NCI-H2081 treated with DMSO at 0.1 percent for 48 hours (cell line): ENCODE measurements at regions not wholly inside any gene's neighbourhood (a gene's known extent, or its start where the extent isn't known, plus 50 kb on each side); places are given as distances from the start of the nearest gene placed in this dataset.
"Not testable (repeated sequence)": the region's sequence is repeated elsewhere in the genome, so short reads cannot be mapped to it uniquely, and the experiment has no call there.

Experiments
- DNase-seq: peaks from one replicate; lab custom pipeline; 2025; lab: John Stamatoyannopoulos, UW

DNA sequence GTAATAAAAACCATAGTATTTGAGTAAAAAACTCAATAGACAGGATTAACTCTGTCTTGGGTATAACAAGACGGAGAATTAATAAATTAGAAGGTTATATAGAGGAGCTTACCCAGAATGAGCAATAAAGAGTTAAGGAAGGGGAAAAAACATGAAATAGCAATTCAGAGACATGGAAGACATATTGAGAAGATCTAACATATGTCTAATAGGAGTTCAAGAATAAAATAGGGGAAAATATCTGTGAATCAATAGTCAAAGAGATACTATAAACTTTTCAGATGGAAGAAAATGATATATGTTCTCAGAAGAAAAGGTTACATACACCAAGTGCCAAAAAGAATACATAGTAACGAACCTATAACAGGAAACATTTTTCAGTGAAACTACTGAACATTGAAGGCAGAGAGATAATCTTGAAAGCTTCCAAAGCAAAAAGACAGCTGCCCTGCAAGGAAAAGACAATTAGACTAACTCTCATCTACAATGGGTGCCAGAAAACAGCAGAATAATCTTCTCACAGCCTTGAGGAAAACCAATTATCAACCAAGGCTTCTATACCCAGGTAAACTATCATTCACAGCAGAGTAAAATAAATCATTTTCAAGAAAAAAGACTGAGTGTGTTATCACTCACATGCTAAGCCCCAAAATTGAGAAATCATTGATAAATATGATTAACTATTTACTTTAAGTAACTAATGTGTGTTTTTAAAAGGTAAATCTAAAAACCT is 106.0 kb downstream of the ENC1 start:
- DNase-seq = no peak

DNA sequence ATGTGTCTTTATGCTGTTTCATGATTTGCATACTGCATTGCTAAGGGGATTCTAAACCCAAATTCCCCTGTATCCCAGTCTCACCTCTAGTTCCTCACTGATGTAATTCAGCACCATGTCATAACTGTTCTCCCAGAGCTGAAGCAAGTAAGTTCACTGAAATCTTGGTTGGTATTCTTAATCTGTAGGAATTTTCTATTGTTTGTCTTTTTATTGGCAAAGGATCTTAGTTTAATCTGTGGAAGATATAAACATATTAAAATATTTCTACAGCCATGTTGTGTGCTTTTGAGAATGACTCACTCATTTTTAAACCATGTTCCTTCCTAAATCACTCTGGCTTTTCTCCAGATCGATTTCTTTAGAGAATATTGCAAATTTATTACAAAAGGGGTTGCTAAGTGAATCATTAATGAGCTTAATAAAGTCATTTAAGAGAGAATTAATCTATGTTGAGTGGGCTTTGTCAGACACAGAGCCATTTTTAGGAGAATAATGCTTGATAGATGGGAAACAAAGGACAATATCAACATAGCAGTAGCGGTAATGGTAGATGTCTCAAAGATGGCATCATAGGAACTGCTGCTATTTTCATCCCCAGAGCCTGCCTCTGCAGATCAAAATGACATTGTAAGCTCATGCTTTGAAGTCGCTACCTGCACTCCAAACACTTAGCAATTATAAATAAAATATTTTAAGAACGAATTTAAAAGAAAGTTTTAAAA is 110.0 kb downstream of the ENC1 start:
- DNase-seq = no peak

DNA sequence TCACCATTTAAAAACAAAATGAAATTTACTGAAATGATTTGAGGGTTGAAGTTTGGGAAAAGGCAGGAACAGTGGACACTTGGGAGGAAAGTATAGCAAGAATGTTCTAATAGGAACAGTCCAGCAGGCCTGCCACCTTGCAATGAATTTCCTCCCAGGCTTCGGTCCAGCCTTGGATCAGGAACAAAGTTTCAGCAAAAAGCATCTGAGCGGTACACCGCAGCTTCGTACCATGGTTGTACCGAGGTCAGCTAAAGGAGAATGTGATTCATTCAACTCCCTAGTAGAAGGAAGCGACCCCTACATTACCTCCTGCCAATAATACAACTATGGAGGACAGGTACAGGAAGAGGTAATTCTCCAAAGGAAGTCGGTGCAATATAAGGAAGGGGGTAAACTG is 111.4 kb downstream of the ENC1 start:
- DNase-seq = no peak

DNA sequence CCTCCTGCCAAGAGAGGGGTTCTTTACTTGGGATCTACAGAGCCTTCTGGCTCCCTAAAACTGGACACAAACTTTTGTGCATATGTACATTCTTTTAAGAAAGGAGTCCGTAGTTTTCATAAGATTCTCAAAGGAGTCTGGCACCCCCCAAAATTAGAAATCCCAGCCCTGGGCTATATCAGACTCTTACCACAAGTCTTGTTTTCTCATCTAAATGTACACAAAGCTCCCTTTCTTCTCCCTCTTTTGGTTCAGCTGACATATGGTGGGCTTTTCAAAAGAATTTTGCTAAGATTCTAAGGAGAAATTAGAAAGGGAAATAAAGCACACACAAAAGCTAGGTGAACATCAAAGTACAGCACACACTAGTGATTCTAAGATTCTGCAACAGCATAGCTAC is 114.4 kb downstream of the ENC1 start:
- no peak for DNase-seq

DNA sequence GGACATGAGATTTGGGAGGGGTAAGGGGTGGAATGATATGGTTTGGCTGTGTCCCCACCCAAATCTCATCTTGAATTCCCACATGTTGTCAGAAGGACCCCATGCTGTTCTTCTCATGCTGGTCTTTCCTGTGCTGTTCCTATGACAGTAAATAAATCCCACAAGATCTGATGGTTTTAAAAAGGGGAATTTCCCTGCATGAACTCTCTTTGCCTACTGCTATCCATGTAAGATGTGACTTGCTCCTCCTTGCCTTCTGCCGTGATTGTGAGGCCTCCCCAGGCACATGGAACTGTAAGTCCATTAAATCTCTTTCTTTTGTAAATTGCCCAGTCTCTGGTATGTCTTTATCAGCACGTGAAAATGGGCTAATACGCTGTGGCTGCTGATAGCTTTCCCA is 115.8 kb downstream of the ENC1 start:
- not testable (repeated sequence) for DNase-seq

DNA sequence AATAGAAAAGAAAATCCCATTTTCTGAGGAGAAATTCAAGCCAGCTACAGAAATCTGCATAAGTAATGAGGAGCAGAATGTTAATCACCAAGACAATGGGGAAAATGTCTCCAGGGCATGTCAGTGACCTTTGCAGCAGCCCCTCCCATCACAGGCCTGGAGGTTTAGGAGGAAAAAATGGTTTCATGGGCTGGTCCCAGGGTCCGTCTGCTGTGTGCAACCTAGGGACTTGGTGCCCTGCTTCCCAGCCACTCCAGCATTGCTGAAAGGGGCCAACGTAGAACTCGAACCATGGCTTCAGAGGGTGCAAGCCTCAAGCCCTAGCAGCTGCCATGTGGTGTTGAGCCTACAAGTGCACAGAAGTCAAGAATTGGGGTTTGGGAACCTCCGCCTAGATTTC is 116.8 kb downstream of the ENC1 start:
- not testable (repeated sequence) for DNase-seq

DNA sequence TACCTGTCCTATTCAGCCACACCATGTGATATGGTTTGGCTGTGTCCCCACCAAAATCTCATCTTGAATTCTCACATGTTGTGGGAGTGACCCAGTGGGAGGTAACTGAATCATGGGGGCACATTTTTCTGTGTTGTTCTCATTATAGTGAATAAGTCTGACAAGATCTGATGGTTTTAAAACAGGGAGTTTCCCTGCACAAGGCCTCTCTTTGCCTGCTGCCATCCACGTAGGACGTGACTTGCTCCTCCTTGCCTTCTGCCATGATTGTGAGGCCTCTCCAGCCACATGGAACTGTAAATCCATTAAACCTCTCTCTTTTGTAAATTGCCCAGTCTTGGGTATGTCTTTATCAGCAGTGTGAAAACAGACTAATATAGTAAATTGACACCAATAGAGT is 117.7 kb downstream of the ENC1 start:
- DNase-seq = not testable (repeated sequence)

DNA sequence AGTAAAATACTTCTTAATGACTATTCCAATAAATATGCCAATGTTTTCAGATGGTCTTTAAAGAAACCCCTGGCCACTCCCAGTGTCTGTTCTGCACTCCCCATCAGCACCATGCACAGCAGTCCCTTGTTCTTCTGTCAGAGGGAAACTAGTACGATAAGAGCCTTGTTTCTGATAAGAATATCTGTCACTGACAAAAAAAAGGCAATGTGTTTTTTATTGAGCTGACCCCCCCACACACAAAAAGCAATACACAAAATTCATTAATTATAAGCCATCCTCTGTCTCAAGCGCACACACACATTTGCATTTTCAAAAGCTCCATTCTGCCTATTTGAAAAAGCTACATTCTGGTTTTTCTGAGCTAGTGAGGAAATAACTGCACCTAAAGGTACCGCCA is 119.1 kb downstream of the ENC1 start:
- no peak for DNase-seq

DNA sequence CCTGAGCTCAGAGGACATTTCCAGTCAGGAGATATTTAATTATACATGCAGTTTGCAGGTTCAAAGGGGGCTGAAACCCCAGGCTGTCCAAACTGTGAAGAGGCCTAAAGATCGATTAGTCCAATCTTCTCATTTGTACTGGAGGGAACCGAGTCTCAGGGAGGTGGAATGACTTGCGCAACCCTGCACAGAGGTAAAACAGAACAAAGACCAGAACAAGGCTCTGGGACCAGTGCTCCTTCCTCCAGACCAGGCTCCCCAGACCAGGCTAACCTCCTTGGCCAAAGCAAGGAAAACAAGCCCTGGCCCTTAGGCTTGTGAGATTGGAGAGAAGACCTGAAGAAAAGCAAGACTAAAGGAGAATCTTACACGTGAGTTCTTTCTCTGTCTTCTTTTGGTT is 120.8 kb downstream of the ENC1 start:
- no peak for DNase-seq

DNA sequence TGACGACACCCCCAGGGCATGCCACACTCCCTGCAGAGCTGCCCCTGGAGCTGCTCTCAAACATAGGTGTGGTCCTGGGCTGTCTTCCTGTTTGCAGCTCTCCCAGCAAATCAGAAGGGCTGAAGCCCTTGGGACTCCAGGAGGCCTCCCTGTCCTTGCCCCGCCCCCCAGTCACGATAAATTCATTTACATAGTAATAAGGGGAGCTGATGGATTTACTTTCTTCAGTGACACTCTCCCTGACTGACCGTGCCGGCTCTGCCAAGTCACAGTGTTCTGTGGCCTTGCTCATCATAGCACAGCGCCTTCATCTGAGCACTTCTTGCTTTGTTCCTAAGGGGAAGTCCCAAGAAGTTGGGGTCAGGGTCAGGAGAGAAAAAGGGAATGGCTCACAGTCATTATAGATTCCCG is 121.4 kb downstream of the ENC1 start:
- DNase-seq = no peak

DNA sequence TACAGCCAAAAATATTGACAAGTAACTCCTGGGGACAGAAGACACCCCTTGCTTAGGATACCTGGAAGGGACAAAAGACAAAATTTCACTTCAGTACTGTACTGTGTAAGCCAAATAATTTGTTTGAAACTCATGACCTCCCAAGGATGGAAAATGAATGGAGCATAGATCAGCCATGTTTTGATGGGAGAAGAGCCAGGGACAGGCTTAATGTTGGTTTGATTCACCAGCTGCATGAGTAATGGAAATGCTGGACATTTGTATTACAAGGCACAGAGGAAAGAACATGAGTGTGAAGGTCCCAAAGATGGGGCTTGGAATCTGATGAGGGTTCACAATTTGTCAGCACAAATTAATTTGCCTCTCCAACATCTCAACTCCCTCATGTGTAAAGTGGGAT is 122.8 kb downstream of the ENC1 start:
- DNase-seq = no peak

DNA sequence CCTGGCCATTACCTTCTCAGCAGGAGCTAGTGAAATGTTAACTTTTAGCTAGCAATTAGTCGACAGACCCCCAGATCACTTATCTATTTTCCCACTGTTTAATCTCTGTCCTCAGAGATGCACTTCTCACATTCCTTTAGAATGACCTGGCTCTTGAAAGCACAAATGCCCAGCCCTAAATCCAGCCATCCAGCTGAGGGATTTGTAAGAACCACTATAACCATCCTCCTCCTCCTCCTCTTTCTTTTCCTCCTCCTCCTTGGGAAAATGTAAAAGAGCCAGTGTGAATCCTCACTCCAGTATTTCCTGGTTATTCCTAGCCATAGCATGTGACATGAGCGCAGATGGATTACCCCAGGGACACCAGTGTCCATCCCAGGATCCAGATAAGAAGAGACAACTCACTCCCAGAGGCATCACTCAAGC is 124.3 kb downstream of the ENC1 start:
- DNase-seq = no peak

DNA sequence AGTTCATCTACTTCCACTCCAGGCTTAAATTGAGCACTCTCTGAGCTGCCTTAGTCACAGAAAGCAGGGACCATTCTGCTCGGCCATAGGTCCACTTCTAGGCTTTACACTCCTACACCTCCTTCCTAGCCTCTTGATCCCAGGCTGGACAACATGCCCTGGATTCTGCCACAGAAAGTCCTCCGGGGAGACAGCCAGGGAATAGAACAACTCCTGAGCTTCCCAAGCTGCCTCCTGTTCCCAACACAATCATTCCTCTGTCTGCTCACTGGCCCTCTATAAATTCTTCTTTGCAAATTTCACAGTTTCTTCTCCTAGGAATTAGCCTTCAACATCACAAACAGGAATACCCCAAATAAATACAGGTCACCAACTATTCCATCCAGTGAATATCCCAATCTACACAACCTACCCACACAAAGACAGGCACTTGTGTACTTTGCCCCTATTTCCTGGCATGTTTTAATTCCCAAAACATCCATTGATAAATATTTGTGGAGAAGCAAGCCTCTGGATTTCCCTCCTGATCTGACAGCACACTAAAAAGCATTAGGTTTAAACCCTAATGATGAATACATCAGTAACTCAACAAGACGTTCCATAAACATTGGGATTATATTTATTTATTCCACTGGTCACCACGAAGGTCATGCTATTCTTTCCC is 125.5 kb downstream of the ENC1 start:
- DNase-seq = no peak

DNA sequence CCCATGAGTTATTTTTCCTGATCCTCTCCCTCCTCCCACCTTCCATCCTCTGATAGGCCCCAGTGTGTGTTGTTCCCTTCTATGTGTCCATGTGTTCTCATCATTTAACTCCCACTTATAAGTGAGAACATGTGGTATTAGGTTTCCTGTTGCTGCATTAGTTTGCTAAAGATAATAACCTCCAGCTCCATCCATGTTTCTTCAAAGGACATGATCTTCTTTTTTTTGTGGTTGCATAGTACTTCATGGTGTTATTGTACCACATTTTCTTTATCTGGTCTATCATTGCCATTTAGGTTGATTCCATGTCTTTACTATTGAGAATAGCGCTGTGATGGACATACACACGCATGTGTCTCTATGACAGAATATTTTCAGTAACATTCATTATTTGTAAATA is 128.8 kb downstream of the ENC1 start:
- DNase-seq = not testable (repeated sequence)

DNA sequence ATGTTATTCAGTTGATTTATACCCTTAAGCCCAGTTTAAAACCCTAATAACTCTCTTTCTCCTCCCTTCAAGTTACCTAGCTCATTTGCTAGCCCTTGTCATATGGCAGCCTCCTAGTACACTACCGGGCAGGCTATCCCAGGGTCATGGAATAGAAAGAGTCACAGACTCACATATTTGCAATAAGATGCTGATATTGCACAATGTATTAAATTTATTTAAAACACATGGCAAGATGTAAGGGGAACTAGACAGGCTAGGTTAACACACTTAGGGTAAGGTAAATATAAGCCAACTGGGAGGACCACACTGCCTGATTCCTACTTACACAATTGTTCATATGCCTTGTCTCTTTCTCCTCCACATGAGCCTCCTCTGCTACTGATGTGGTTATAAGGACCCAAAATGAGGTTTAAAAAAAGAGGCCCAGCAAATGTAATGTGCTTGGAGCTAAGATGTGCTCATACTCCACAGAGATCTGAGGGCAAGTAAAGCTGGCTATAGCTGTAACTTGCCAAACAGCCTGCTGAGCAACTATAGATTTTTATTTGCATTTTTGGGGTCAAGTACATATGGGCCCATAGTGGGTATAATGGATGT is 130.0 kb downstream of the ENC1 start:
- DNase-seq = no peak

DNA sequence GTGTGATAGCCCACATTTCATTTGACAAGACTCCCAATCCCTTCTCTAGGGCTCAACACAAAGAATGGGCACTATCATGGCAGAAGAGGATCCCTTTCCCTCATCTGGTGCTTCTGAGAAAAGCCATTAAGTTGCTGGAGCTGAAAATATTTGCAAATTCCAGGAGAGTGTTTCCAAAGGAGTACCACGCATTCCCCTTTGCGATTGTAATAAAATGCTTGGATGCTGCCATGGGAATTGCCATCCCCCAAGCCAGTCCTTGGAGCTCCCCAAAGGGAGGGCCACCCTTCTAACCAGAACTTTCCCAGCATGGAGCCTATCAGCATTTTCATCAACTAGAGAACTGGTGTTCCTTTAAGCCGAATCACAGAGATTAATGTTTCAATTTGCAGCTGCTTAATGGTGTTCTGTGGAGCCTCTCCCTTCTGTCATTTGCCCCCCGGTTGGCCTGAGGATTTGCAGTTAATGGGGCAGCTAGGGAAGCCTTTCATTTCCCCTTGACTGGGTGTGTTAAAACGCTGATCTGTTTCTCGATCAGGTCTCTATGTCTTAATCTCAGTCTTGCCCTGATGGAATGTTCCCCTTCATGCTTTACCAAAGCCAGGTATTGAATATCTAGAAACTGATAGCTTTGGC is 133.0 kb downstream of the ENC1 start:
- no peak for DNase-seq

DNA sequence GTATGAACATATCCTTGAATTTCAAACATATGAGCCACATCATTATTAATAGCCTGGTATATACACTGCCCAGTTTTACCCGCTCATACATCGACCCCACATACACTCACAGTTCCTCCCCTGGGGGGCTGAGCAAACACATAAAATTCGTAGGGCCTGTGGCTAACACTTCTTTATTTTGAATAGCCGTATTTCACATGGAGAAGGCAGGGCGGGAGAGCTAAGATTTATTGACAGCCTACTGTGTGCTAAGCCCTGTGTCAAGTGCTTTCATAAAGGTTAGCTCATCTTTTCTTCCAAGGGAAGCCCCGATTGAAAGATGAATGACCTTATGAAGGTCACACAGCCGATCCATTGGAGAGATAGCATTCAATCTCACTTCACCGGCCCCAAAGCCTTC is 134.4 kb downstream of the ENC1 start:
- no peak for DNase-seq

DNA sequence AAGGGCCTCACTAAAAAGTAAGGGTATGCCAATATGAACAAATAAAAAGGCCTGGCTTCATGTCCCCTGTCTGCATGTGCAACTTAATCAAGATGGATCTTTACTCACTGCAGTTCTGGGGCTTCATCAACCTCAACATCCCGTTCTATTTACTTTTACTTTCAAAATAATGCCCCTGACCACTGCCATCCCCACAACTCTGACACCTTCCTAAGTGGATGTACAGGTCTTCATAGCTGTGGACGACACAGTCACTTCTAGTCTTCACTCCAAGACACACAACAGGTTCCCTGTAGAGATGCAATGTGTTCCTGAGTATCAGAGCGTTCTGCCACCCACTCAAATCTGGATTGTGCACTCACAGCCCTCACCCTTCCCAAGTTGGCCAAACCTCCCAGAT is 136.1 kb downstream of the ENC1 start:
- DNase-seq = no peak

DNA sequence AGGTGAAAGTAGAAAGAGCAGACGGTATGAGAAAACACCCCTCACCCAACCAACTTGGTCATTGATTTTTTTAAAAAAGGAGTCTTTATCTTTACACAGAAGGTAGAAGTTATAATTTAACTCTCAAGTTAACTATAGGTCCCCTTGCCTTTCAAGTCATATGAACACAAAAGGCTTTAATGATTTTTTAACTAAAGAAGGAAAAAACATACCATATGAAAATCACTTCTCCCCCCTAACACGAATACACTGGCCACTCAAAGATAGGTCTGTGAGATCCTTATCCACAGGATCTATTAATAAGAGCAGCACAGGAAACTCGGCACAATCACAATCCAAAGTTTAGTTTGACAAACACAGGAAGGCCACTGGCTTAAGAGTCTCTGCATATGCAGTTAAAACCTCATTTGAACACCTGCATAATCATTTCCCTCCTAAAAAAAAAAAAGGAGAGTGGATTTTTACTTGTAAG is 138.0 kb downstream of the ENC1 start:
- no peak for DNase-seq

DNA sequence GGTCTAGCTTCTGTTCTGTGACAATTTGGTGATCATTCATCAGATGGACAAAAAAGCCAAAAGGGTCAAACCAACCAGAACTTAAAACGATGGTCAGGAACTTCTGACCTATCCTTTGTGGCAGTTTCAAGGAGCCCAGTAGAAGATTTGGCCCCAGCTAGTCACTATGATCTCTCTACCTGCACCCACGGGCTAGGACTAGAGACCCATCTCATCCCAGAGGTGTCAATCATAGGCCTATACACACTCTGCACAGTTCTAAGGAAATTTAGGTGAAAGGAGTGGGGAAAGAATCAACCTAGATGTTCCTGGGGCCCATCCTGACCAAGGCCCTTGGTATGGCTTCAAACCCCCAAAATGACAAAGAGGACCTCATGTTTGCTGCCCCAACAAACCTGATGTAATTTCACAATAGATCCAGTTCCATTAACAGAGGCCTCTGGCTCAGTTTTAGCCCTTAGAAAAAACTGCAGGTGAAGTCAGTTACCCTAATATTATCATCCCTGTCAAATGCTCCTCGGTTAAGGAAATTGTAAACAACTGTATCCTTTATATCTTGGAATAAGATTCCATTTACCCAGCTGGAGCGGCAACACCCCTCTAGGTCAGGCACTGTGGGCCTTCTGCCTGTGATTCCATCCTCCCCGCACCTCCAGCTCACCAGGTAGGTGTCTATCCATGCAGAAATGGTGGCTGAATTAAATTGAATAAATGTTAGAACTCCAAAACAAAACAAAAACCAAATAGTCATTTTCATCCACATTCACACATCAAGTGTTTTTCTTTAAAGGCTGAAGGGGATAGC is 138.7 kb downstream of the ENC1 start:
- DNase-seq = no peak
